ENCODE measurements at regions not wholly inside any gene's neighbourhood (a gene's known extent, or its start where the extent isn't known, plus 50 kb on each side); places are given as distances from the start of the nearest gene placed in this dataset.

DNA sequence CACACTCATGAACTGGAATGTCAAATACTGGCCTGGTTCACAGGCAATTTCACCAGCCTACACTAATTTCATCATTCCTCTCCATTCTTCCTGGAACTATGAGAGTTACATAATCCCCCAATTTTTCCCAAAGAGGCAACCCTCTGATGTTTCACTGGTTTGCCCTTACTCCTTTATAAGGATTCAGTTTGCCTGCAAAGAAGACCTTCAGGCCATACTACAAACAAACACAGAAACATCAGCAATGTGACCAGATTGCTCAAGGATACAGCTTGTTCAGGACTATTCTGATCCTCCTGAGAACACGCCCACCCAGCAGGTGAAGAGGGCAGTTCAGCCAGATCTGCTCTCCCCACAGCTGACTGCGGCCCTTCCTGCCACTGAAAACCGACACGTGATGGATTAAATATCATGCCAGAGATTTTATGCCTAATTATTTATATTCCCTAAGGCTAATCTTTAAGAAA, 215.5 kb downstream of the ETAA1 start:
- TF ChIP-seq CTCF (IDR thresholded peaks at IDR 0.05) (no peak), POLR2A (IDR thresholded peaks at IDR 0.05) (no peak)

All from body of pancreas (tissue), 4 donors.